RKO (cell line): ENCODE measurements at regions not wholly inside any gene's neighbourhood (a gene's known extent, or its start where the extent isn't known, plus 50 kb on each side); places are given as distances from the start of the nearest gene placed in this dataset.
A peak's percentile ranks its signal among the peaks of the same experiment; 100 is the strongest.

Experiments used
- DNase-seq: peaks from one replicate; pipeline ENCODE4 v3.0.0-alpha.2; 2016; ENCODE audit warnings: low spot score

DNA sequence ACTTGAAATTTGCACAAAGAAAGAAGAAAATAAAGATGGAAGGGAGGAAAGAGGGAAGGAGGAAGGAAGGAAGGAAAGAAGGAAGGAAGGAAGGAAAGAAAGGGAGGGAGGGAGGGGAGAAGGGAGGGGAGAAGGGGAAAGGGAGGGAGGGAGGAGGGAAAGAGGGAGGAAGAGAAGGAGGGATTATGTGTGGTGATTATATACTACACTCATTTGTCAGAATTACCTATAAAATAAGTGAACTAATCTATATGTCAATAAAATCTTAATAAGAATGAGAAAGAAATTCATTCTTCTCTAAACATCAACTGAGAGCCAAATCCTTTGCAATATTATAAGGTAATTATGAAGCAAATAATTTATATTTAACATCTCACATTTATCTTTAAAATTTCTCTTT is 77.9 kb upstream of the TFAP2D start:
- DNase-seq: no peak

DNA sequence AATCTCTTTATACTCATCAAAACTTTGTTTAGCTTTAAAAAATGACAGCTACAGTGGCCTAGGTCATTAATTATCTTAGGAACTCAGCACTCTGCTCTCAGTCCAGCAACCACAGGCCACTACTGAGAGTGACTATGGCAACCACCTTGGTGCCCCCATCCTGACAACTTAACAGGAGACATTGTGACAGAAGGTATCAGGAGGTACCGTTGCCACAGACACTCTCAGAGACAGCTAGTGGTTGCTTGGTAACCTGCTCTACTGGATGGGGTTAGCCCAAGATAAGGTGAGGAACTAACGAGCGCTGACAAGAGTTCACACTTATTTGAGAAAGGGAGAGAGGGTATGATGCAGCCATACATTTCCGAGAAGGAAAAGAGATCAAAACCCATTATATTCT is 76.1 kb upstream of the TFAP2D start:
- no peak for DNase-seq

DNA sequence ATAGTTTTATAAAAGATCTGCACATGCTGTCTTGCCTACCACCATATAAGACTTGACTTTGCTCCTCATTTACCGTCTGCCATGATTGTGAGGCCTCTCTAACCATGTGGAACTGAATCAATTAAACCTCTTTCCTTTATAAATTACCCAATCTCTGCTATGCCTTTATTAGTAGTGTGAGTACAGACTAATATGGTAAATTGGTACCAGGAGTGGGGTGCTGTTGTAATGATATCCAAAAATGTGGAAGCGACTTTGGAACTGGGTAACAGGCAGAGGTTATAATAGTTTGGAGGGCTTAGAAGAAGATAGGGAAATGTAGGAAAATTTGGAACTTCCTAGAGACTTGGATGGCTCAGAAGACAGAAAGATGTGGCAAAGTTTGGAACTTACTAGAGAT is 64.2 kb upstream of the TFAP2D start:
- no peak for DNase-seq

DNA sequence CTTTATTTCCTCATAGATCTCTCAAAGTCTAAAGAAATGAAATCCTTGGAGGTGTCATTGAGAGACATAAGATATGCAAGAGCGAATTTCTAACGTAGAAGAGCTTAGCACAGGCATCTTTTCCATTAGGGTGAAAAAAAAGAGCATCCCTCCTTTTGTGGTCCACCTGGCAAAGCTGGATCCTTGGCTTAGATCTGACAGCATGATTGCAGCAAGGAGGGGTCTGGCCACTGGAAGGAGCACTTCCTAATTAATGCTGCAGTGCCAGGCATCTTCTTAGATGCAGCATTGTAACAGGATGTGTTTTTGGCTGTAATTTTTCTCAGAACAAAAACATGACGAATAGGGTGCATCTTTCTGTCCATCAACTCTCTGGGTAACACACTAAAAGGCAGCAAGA is 60.1 kb upstream of the TFAP2D start:
- no peak for DNase-seq

DNA sequence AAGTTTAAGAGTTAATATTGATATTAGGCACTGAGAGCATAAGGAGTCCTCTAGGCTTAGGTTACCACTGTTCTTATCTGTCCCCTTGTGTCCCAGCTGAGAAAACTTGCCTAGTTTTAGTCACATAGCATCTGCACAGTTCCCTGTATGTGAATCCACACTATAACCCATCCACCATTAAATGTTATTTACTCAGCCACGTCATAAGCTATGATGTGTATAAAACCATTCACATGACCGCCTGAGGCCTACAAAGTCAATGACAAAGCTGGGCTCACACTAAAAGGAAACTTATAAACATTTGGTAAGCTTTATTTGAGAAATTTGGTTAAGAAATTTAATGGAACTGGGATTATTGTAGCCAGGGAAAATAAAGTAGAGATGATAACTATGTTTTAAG is 59.2 kb upstream of the TFAP2D start:
- no peak for DNase-seq

DNA sequence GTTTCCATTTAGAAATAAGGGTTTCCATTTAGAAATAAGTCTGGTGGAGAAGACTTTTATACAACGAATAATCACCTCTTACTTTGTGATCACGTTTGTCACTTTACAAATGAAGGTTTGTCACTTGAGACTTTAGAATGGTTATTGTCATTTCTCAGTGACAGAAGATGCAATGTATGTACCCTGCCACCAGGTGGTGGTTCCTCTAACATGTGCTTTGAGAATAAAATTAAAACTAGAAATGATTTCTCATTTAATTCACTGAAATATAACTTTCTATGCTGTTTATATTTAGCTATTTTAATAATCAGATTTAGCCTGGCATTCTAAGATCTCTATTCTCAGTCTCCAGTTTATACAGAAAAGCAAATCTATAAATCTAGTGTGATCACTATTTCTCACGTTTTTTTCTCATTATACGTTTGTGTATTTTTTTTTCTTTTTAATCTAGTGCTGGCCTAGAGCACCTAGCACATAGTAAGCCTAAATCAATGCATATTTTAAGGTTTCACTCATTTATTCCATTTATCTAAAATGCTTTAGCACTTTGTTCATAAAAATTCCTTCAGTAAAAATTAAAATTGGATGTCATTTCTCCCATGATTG is 57.4 kb upstream of the TFAP2D start:
- peak; percentile 38 for DNase-seq

DNA sequence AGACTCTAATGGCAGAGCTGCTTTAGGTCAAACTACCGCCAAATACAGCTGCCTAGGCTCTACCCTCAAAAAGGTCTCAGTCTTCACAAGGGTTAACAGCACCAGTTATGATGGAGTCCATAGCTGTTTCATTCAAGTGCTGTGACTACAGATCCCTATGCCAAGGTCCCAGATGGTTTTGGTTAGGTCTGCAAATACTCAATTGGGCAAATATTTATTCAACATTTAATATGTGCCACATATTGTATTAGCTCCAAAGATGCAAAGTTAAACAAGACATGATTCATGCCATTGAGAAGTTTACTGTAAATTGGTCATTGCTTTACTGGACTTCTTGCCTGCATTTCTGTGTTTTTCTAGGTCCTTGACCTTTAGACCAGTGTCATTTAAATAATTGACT is 55.8 kb upstream of the TFAP2D start:
- DNase-seq: no peak

DNA sequence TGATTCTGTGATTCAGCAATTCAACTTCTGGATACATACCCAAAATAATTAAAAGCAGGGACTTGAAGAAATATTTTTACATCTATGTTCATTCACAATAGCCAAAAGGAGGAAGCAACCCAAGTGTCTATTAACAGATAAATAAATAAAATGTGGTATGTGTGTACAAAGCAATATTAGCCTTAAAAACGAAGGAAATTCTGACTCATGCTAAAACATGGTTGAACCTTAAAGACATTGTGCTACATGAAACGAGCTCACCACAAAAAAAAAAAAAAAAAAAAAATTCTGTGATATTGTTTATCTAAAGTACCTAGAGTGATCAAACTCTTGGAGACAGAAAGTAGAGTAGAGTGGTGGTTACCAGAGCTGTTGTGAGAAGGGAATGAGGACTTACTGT is 54.8 kb upstream of the TFAP2D start:
- no peak for DNase-seq

DNA sequence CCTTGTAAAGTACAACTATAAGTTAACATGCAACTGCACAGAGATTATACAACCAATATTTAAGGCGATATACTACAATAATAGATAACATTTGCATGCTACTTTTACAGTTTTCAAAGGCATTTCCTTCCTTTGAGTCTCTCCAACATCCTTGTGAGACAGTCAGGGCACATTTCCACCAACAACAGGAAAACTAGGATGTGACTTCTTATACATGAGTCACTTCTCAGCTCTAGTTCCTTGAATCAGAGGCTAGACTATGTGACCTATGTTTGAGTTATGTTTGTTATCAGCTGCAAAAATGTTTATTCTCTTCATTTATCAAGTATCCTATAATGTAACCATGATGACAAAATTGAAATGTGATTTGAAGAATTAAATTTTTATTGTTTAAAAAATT is 51.7 kb upstream of the TFAP2D start:
- peak; percentile 19 for DNase-seq
